Activated naive CD8-positive, alpha-beta T cell treated with anti-CD3 and anti-CD28 coated beads, Interleukin-2, amount 50 U/mL, for 16 hours (primary cell): ENCODE measurements at regions not wholly inside any gene's neighbourhood (a gene's known extent, or its start where the extent isn't known, plus 50 kb on each side); places are given as distances from the start of the nearest gene placed in this dataset.

ENCODE experiments used
- DNase-seq: peaks from one replicate; pipeline ENCODE4 v3.0.0-alpha.2; 2020; ENCODE audit warnings: low read depth, low spot score

GRCh38 chr5:54852007-54852406 lies 133.4 kb downstream of the ESM1 start:
- DNase-seq = no peak

GRCh38 chr5:54851449-54851848 lies 133.9 kb downstream of the ESM1 start:
- no peak for DNase-seq

- no peak for DNase-seq
Measured at GRCh38 chr5:54848581-54848980, 136.8 kb downstream of the ESM1 start.

GRCh38 chr5:54845567-54845941 lies 139.8 kb downstream of the ESM1 start:
- no peak for DNase-seq

GRCh38 chr5:54844905-54845566 lies 140.4 kb downstream of the ESM1 start:
- DNase-seq = no peak

GRCh38 chr5:54844266-54844665 lies 141.1 kb downstream of the ESM1 start:
- DNase-seq = no peak

- no peak for DNase-seq
Measured at GRCh38 chr5:54841481-54841880, 143.9 kb downstream of the ESM1 start.

GRCh38 chr5:54838843-54839242 lies 146.6 kb downstream of the ESM1 start:
- no peak for DNase-seq

GRCh38 chr5:54837981-54838380 lies 147.4 kb downstream of the ESM1 start:
- no peak for DNase-seq

GRCh38 chr5:54837093-54837492 lies 148.3 kb downstream of the ESM1 start:
- DNase-seq = no peak

GRCh38 chr5:54835647-54836046 lies 149.7 kb downstream of the ESM1 start:
- no peak for DNase-seq

GRCh38 chr5:54834121-54834842 lies 151.1 kb downstream of the ESM1 start:
- DNase-seq = no peak

- DNase-seq = no peak
Measured at GRCh38 chr5:54833590-54833989, 151.8 kb downstream of the ESM1 start.

- no peak for DNase-seq
Measured at GRCh38 chr5:54832858-54833257, 152.5 kb downstream of the ESM1 start.

- no peak for DNase-seq
Measured at GRCh38 chr5:54832045-54832444, 153.3 kb downstream of the ESM1 start.

GRCh38 chr5:54831233-54831632 lies 154.2 kb downstream of the ESM1 start:
- no peak for DNase-seq

GRCh38 chr5:54829676-54830535 lies 155.5 kb downstream of the ESM1 start:
- no peak for DNase-seq

- no peak for DNase-seq
Measured at GRCh38 chr5:54829102-54829501, 156.3 kb downstream of the ESM1 start.

- DNase-seq = no peak
Measured at GRCh38 chr5:54828151-54828550, 157.2 kb downstream of the ESM1 start.

GRCh38 chr5:54825005-54825404 lies 160.4 kb downstream of the ESM1 start:
- DNase-seq = no peak

GRCh38 chr5:54823006-54823405 lies 162.4 kb downstream of the ESM1 start:
- no peak for DNase-seq

GRCh38 chr5:54822324-54822687 lies 163.1 kb downstream of the ESM1 start:
- DNase-seq = no peak
